CD4-positive, alpha-beta T cell (primary cell): ENCODE measurements at regions not wholly inside any gene's neighbourhood (a gene's known extent, or its start where the extent isn't known, plus 50 kb on each side); places are given as distances from the start of the nearest gene placed in this dataset.

Experiments
- ATAC-seq: fragments of 200-7000 bp; cut with Tn5 transposase; one replicate; pipeline ENCODE4 v1.10.0; 2022; ENCODE audit warnings: mild to moderate bottlenecking; ENCODE audit not compliant: poor library complexity
- CTCF ChIA-PET: fragments of 350-600 bp; sonication (Branson Sonifier 250); formaldehyde crosslinking; loops from one replicate; lab custom pipeline; 2021; ENCODE audit warnings: antibody characterized with exemption, inconsistent platforms; lab: Charles Lee
- POLR2A ChIA-PET: fragments of 350-600 bp; sonication (Branson Sonifier 250); formaldehyde crosslinking; loops from one replicate; lab custom pipeline; 2021; ENCODE audit warnings: antibody characterized with exemption, inconsistent platforms; lab: Charles Lee
- DNase-seq, 14 experiments: peaks; one replicate each; pipeline ENCODE4 v3.0.0-alpha.2; 2013 to 2020; ENCODE audit warnings: mixed read lengths in 2 of 14
- H3K27ac ChIP-seq, 2 donors: one replicate each; pipeline versions ENCODE4 v1.5.1 to v1.7.0; 2013; ENCODE audit warnings: low read length in 2 of 2, low read depth in 1 of 2, mild to moderate bottlenecking in 1 of 2
- H3K27me3 ChIP-seq, 2 experiments: 1 replicate in 1 of 2; 2 replicates in 1 of 2; pipeline versions ENCODE4 v1.6.1 to v1.7.0; 2013; ENCODE audit warnings: low read length in 2 of 2, control low read depth in 1 of 2, mild to moderate bottlenecking in 1 of 2, moderate library complexity in 1 of 2; ENCODE audit not compliant: insufficient read depth in 2 of 2, control insufficient read depth in 1 of 2
- H3K36me3 ChIP-seq: one replicate; pipeline ENCODE4 v1.6.1; 2013; ENCODE audit warnings: low read length, control low read depth; ENCODE audit not compliant: insufficient read depth
- H3K4me1 ChIP-seq: one replicate; pipeline ENCODE4 v1.6.1; 2013; ENCODE audit warnings: low read length, control low read depth; ENCODE audit not compliant: insufficient read depth
- H3K4me3 ChIP-seq: one replicate; pipeline ENCODE4 v1.5.1; 2013; ENCODE audit warnings: mild to moderate bottlenecking, low read length, moderate library complexity
- H3K9me3 ChIP-seq, 2 experiments: 1 replicate in 1 of 2; 2 replicates in 1 of 2; pipeline versions ENCODE4 v1.6.1 to v1.7.0; 2013; ENCODE audit warnings: low read length in 2 of 2, mild to moderate bottlenecking in 2 of 2, control low read depth in 1 of 2, moderate library complexity in 1 of 2; ENCODE audit not compliant: control insufficient read depth in 1 of 2, insufficient read depth in 1 of 2
- H3K27ac Mint-ChIP-seq: one replicate; pipeline ENCODE4 v1.8.0; 2020; ENCODE audit warnings: mixed read lengths
- H3K27me3 Mint-ChIP-seq: one replicate; pipeline ENCODE4 v1.8.0; 2021; ENCODE audit warnings: mixed read lengths
- H3K36me3 Mint-ChIP-seq: one replicate; pipeline ENCODE4 v1.8.0; 2021; ENCODE audit warnings: low read depth, mixed read lengths
- H3K4me1 Mint-ChIP-seq: one replicate; pipeline ENCODE4 v1.8.0; 2021; ENCODE audit warnings: low read depth, mixed read lengths
- H3K4me3 Mint-ChIP-seq: one replicate; pipeline ENCODE4 v1.8.0; 2020; ENCODE audit warnings: mild to moderate bottlenecking, mixed read lengths
- H3K9me3 Mint-ChIP-seq: one replicate; pipeline ENCODE4 v1.8.0; 2020; ENCODE audit warnings: mixed read lengths
- intact Hi-C, 2 experiments: fragments of 100-400 bp; cut with DNase I in 1 of 2; cut with micrococcal nuclease in 1 of 2; formaldehyde crosslinking; loops; one replicate each; pipeline versions ENCODE4 v1.15.1 to v1.9.0; 2023 to 2025; cut with DNase I, micrococcal nuclease
- TF ChIP-seq, protein P1 (sequence below): fragments of 200-600 bp; IDR thresholded peaks from one replicate; pipeline ENCODE4 v1.8.0; 2022; ENCODE audit warnings: antibody characterized with exemption, mild to moderate bottlenecking

DNA sequence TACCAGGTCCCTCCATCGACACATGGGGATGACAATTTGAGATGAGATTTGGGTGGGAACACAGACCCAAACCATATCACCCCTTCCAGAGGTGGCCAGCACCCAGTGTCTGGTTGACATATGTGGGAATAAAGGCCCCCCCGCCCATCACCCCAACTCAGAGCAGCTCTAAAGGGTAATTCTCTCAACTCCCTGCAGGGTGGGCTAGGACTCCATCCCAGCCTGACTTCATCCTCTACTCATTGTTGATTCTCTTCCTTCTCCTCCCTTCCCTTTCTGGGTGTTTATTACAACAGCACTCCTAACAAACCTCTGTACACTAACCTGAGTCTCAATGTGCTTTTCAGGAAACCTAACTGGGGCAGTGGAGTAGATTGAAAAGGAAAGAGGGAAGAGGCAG lies 339.9 kb downstream of the ACTL7B start:
- no peaks in the 10 kb centered on the region for H3K27me3 ChIP-seq
- H3K4me1 ChIP-seq = no peaks in the 10 kb centered on the region
- CTCF ChIA-PET = no interaction called here
- intact Hi-C loops = no loop called here
- H3K27ac ChIP-seq = no peak overlapping the region
- Mint-ChIP-seq H3K4me1 (no peaks in the 10 kb centered on the region), H3K27ac (no peak overlapping the region), H3K9me3 (peaks cover 12% of the 10 kb centered on the region), H3K27me3 (no peaks in the 10 kb centered on the region), H3K36me3 (no peaks in the 10 kb centered on the region), H3K4me3 (no peak overlapping the region)
- no peak for ATAC-seq
- peaks cover 0 to 5% of the 10 kb centered on the region in 2 experiments for H3K9me3 ChIP-seq
- H3K4me3 ChIP-seq = no peak overlapping the region
- TF ChIP-seq, protein P1, sequence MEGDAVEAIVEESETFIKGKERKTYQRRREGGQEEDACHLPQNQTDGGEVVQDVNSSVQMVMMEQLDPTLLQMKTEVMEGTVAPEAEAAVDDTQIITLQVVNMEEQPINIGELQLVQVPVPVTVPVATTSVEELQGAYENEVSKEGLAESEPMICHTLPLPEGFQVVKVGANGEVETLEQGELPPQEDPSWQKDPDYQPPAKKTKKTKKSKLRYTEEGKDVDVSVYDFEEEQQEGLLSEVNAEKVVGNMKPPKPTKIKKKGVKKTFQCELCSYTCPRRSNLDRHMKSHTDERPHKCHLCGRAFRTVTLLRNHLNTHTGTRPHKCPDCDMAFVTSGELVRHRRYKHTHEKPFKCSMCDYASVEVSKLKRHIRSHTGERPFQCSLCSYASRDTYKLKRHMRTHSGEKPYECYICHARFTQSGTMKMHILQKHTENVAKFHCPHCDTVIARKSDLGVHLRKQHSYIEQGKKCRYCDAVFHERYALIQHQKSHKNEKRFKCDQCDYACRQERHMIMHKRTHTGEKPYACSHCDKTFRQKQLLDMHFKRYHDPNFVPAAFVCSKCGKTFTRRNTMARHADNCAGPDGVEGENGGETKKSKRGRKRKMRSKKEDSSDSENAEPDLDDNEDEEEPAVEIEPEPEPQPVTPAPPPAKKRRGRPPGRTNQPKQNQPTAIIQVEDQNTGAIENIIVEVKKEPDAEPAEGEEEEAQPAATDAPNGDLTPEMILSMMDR = no peak
- POLR2A ChIA-PET = no interaction called here
- no peaks in the 10 kb centered on the region for H3K36me3 ChIP-seq
- no peak for DNase-seq

DNA sequence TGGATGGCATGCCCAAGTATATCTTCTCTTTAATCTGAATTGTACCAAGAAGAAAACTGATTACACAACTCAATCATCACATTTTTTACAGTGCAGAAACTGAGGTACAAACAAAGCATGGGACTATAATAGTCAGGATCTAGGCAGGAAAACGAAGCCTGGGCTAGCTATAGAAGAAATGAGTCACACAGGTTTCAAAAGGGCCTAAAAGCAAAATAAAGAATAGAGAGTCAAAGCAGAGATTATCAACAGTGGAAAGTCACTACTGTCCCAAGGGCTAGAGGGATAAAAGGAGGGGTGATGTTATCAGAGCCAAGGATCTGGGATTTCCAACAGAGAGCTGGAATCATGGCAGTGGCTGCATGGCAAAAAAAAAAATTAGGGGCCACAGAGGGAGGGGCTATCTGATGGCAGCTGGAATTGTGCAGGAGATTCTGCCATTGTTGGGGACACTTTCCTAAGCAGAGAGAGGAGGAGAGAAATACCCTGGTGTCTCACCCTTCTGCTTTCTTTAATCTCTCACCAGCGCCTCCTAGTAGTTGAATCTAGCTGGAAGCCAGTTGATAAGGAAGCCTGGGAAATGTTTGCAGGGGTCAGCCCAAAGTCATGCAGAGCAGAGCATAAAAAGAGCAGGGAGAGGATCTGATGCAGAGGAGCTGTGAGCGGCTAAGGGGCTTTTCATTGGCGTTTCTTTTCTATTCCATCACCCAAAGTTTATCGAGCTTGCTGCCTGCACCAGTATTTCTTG lies 343.2 kb downstream of the ACTL7B start:
- ATAC-seq (no peak), DNase-seq (no peak)
- no peak overlapping the region for H3K4me3 Mint-ChIP-seq
- Histone ChIP-seq H3K4me3 (no peak overlapping the region), H3K27me3 (no peaks in the 10 kb centered on the region), H3K4me1 (no peaks in the 10 kb centered on the region), H3K36me3 (no peaks in the 10 kb centered on the region), H3K27ac (no peak overlapping the region), H3K9me3 (peaks cover 0 to 7% of the 10 kb centered on the region in 2 experiments)
- no peaks in the 10 kb centered on the region for H3K27me3 Mint-ChIP-seq
- ChIA-PET POLR2A (no interaction called here), CTCF (no interaction called here)
- intact Hi-C loops = no loop called here
- no peaks in the 10 kb centered on the region for H3K4me1 Mint-ChIP-seq
- peaks cover 12% of the 10 kb centered on the region for H3K9me3 Mint-ChIP-seq
- H3K36me3 Mint-ChIP-seq = no peaks in the 10 kb centered on the region
- TF ChIP-seq, protein P1 = no peak
- H3K27ac Mint-ChIP-seq = no peak overlapping the region

DNA sequence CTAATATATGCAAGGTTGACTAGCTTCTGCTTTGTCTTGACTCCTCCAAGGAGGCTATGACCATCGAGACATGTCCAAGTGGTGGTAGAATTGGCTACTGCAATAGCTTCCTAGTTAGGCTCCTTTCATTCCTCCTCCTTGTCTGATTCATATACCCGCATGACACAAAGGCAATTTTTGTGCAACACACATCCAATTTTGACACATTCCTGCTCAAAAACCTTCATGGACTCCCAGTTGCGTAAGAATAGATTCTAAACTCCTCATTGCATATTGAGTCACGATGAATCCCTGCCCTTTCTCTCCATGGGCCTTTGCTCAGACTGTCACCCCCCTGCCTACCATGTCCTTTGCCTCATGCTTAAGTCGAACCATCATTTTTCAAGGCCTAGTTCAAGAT lies 344.5 kb downstream of the ACTL7B start:
- H3K36me3 Mint-ChIP-seq = no peaks in the 10 kb centered on the region
- ChIA-PET CTCF (no interaction called here), POLR2A (no interaction called here)
- H3K4me3 ChIP-seq = no peak overlapping the region
- no peak overlapping the region for H3K27ac Mint-ChIP-seq
- TF ChIP-seq, protein P1 = no peak
- DNase-seq = no peak
- H3K4me1 Mint-ChIP-seq = no peaks in the 10 kb centered on the region
- peaks cover 12% of the 10 kb centered on the region for H3K9me3 Mint-ChIP-seq
- peaks cover 0 to 7% of the 10 kb centered on the region in 2 experiments for H3K9me3 ChIP-seq
- H3K27me3 ChIP-seq = no peaks in the 10 kb centered on the region
- no peaks in the 10 kb centered on the region for H3K27me3 Mint-ChIP-seq
- H3K4me3 Mint-ChIP-seq = no peak overlapping the region
- no peak overlapping the region for H3K27ac ChIP-seq
- H3K4me1 ChIP-seq = no peaks in the 10 kb centered on the region
- no peak for ATAC-seq
- intact Hi-C loops = no loop called here
- no peaks in the 10 kb centered on the region for H3K36me3 ChIP-seq
